Prostate gland (tissue), 2 donors: ENCODE measurements at regions not wholly inside any gene's neighbourhood (a gene's known extent, or its start where the extent isn't known, plus 50 kb on each side); places are given as distances from the start of the nearest gene placed in this dataset.

ENCODE experiments used
- DNase-seq: peaks from one replicate; pipeline ENCODE4 v3.0.0-alpha.2; 2019; ENCODE audit warnings: low spot score
- H3K27ac ChIP-seq, 2 donors: fragments of 200-600 bp; sonication (generic); 2 replicates each; pipeline ENCODE4 v1.5.1; 2017 to 2019
- H3K27me3 ChIP-seq: fragments of 200-600 bp; sonication (generic); replicated peaks from 2 replicates; pipeline ENCODE4 v1.5.1; 2019; ENCODE audit not compliant: insufficient read depth
- H3K36me3 ChIP-seq, 2 donors: fragments of 200-600 bp; sonication (generic); 1 replicate in 1 of 2; 2 replicates in 1 of 2; pipeline versions ENCODE4 v1.5.1 to v1.8.1; 2017 to 2019
- H3K4me1 ChIP-seq: fragments of 200-600 bp; sonication (generic); replicated peaks from 2 replicates; pipeline ENCODE4 v1.5.1; 2019
- H3K4me3 ChIP-seq, 2 donors: fragments of 200-600 bp; sonication (generic); 2 replicates each; pipeline ENCODE4 v1.5.1; 2017 to 2019
- H3K9me3 ChIP-seq: fragments of 200-600 bp; sonication (generic); 2 replicates; pipeline ENCODE4 v1.5.1; 2017
- POLR2A ChIP-seq: fragments of 450-650 bp; IDR thresholded peaks from one replicate; pipeline ENCODE4 v1.6.1; 2016; ENCODE audit warnings: antibody characterized with exemption, mild to moderate bottlenecking
- POLR2AphosphoS5 ChIP-seq: sonication (generic); formaldehyde crosslinking; IDR thresholded peaks from one replicate; pipeline ENCODE4 v1.6.1; 2017; ENCODE audit warnings: antibody characterized with exemption
- WGBS: methylation state at CpG from one replicate; pipeline ENCODE4 v1.1.5; 2018; 5-methylcytosine and 5-hydroxymethylcytosine counted together
- intact Hi-C: fragments of 100-400 bp; cut with DNase I; formaldehyde crosslinking; loops from one replicate; pipeline ENCODE4 v1.14.2; 2022
- TF ChIP-seq, protein P1 (sequence below), 4 experiments: fragments of 200-600 bp in 2 of 4; fragments of 450-650 bp in 2 of 4; sonication (generic) in 2 of 4; IDR thresholded peaks; 1 replicate in 3 of 4; 2 replicates in 1 of 4; pipeline ENCODE4 v1.5.1; 2016 to 2019; ENCODE audit warnings: antibody characterized with exemption in 4 of 4, mild to moderate bottlenecking in 2 of 4, moderate library complexity in 2 of 4

DNA sequence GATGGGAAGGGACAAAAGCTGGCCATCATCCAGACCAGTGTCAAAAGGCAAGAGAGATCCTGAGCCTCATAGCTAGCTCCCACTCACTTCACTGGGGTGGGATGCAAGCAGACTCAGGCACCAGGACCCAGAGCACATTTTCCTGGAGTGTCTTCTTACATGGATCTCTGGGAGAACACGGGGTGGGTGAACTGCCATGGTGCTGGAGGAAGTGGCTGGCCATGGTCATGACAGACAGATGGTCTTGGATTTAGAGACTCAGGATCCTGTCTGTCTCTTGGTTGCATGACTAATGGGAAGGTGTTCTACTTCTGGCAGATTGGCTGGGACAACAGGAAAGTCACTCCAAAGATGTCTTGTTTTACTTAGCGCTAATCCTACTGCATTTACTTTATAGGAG, 311.5 kb downstream of the ATP23 start:
- no peak overlapping the region for H3K27ac ChIP-seq
- TF ChIP-seq POLR2AphosphoS5 (no peak), POLR2A (no peak)
- TF ChIP-seq, protein P1, sequence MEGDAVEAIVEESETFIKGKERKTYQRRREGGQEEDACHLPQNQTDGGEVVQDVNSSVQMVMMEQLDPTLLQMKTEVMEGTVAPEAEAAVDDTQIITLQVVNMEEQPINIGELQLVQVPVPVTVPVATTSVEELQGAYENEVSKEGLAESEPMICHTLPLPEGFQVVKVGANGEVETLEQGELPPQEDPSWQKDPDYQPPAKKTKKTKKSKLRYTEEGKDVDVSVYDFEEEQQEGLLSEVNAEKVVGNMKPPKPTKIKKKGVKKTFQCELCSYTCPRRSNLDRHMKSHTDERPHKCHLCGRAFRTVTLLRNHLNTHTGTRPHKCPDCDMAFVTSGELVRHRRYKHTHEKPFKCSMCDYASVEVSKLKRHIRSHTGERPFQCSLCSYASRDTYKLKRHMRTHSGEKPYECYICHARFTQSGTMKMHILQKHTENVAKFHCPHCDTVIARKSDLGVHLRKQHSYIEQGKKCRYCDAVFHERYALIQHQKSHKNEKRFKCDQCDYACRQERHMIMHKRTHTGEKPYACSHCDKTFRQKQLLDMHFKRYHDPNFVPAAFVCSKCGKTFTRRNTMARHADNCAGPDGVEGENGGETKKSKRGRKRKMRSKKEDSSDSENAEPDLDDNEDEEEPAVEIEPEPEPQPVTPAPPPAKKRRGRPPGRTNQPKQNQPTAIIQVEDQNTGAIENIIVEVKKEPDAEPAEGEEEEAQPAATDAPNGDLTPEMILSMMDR (IDR thresholded peaks at IDR 0.05), result no peak
- intact Hi-C loops, result no loop called here

DNA sequence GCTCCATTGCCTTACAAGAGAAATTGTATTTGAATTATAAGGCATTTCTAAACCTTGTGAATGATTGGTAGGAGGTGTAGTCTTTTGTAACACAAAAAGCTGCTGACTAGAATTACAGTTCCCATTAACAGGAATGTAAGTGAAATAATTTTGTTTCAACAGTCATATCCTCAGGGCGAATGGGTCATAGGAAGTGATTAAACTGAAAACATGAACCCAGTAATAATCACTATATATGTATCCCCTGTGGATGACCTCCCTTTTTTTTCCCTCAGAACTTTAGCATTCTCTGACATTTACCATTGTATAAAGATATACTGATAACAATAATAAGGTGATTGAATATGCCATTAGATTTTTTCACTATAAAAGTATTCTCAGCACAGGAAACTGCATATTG, 312.3 kb downstream of the ATP23 start:
- WGBS, result 64% methylated on average over 1 of the region's 1 CpG
- Histone ChIP-seq H3K36me3 (no peaks in the 10 kb centered on the region), H3K27ac (no peak overlapping the region), H3K4me3 (no peak overlapping the region), H3K9me3 (no peaks in the 10 kb centered on the region), H3K27me3 (no peaks in the 10 kb centered on the region), H3K4me1 (no peaks in the 10 kb centered on the region)
- TF ChIP-seq POLR2AphosphoS5, result no peak
- TF ChIP-seq POLR2A, result no peak
- TF ChIP-seq, protein P1 (IDR thresholded peaks at IDR 0.05), result no peak
- DNase-seq, result no peak
- intact Hi-C loops, result no loop called here

More for the DNA sequence above, 311.5 kb downstream of the ATP23 start:
- Histone ChIP-seq H3K36me3 (no peaks in the 10 kb centered on the region), H3K9me3 (no peaks in the 10 kb centered on the region), H3K27me3 (no peaks in the 10 kb centered on the region), H3K4me3 (no peak overlapping the region), H3K4me1 (no peaks in the 10 kb centered on the region)
- 41% methylated on average over 2 of the region's 2 CpGs for WGBS
- DNase-seq, result no peak

DNA sequence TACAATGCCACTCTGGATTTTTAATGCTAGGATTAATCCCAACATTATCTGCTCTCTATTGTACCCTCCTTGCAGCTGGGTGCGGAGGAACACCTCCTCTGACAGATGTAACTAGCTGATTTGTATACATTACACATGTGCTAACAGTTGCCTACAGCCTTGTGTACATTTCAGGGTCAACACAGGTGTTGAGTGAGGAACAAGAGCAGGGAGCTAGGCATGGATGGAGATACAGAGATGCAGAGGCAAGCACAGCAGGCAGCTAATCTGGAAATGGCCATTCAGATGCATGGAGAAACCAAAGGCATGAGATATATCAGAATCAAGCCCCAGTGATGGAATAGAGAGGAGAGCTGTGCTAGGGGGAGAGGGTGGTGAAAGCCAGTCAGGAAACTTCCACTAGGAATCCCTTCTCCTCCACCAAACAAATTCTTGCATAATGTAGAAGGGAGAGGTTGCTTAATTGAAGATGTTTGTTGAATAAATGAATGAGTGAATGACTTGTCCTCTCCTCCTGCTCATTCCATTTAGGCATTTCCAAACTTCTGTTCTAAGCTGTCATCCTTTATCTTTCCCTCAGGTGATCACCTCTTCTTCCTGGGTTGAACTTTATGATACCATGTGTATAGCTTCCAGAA, 313.2 kb downstream of the ATP23 start:
- Histone ChIP-seq H3K9me3 (no peaks in the 10 kb centered on the region), H3K27ac (no peak overlapping the region), H3K4me3 (no peak overlapping the region), H3K4me1 (no peaks in the 10 kb centered on the region), H3K27me3 (no peaks in the 10 kb centered on the region), H3K36me3 (no peaks in the 10 kb centered on the region)
- intact Hi-C loops, result no loop called here
- no peak for DNase-seq
- WGBS, result 29% methylated on average over 1 of the region's 1 CpG
- TF ChIP-seq, protein P1 (IDR thresholded peaks at IDR 0.05), result no peak
- no peak for TF ChIP-seq POLR2AphosphoS5
- TF ChIP-seq POLR2A, result no peak

DNA sequence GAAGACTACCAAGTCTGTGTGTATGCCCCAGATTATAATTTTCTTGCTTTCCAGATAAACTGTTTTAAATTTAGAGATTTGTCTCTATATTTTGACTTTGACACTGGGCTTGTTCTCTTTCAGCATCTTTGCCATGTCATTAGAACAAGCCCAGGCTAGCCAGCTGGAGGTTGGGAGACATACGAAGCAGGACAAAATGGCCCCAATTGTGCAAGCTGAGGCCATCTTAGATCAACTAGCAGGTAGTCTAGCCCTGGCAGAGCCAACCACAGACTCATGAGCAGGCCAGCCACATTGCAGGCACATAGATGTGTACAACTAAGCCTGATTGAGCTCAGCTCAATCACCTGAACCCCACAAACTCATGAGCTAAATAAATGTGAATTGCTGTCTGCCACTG, 321.4 kb downstream of the ATP23 start:
- H3K4me1 ChIP-seq, result no peaks in the 10 kb centered on the region
- intact Hi-C loops, result no loop called here
- no peaks in the 10 kb centered on the region for H3K27me3 ChIP-seq
- H3K36me3 ChIP-seq, result no peaks in the 10 kb centered on the region
- no peak for DNase-seq
- no peaks in the 10 kb centered on the region for H3K9me3 ChIP-seq
- TF ChIP-seq POLR2A (no peak), POLR2AphosphoS5 (no peak)
- TF ChIP-seq, protein P1 (IDR thresholded peaks at IDR 0.05), result no peak
- no peak overlapping the region for H3K4me3 ChIP-seq
- no peak overlapping the region for H3K27ac ChIP-seq
- 71% methylated on average over 1 of the region's 1 CpG for WGBS

DNA sequence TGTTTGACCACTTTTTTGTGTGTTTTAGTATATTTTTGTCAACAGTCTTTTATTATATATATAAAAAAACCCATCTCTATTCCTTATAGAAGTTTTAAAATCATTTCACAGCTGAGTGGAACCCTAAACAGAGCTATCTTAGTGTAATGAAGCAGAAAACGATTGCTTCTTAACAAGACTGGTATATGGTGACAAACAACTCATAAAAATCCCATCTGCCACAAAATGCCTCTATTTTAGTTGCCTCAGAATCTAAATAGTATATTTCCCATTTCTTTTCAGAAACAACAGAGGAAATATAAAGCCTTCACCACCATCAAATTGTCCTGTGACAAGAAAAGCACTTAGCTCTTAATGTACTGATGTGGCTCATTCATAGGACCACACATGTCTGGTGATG, 322.4 kb downstream of the ATP23 start:
- intact Hi-C loops, result no loop called here
- TF ChIP-seq, protein P1 (IDR thresholded peaks at IDR 0.05), result no peak
- TF ChIP-seq POLR2A, result no peak
- no peak for TF ChIP-seq POLR2AphosphoS5
- Histone ChIP-seq H3K4me3 (no peak overlapping the region), H3K36me3 (no peaks in the 10 kb centered on the region), H3K27ac (no peak overlapping the region), H3K9me3 (no peaks in the 10 kb centered on the region), H3K4me1 (no peaks in the 10 kb centered on the region), H3K27me3 (no peaks in the 10 kb centered on the region)
- 70% methylated on average over 1 of the region's 1 CpG for WGBS
- DNase-seq, result no peak
